Upper lobe of left lung (tissue), 4 donors: ENCODE measurements at regions not wholly inside any gene's neighbourhood (a gene's known extent, or its start where the extent isn't known, plus 50 kb on each side); places are given as distances from the start of the nearest gene placed in this dataset.

Experiments used
- CTCF ChIP-seq, 6 experiments: fragments of 450-650 bp in 4 of 6; fragments of 200-600 bp in 2 of 6; sonication (generic) in 2 of 6; IDR thresholded peaks; one replicate each; pipeline ENCODE4 v1.5.1; 2016 to 2019; ENCODE audit warnings: antibody characterized with exemption in 6 of 6
- POLR2A ChIP-seq, 4 donors: fragments of 450-650 bp; IDR thresholded peaks; one replicate each; pipeline ENCODE4 v1.5.1; 2016 to 2017; ENCODE audit warnings: antibody characterized with exemption in 4 of 4, mild to moderate bottlenecking in 2 of 4

GRCh38 chr7:34338961-34339526, 319.0 kb upstream of the NPSR1 start:
- no peak for TF ChIP-seq CTCF (IDR thresholded peaks at IDR 0.05)
- TF ChIP-seq POLR2A (IDR thresholded peaks at IDR 0.05), result no peak
